Tibial artery (tissue), 4 donors: ENCODE measurements at regions not wholly inside any gene's neighbourhood (a gene's known extent, or its start where the extent isn't known, plus 50 kb on each side); places are given as distances from the start of the nearest gene placed in this dataset.

ENCODE experiments used
- DNase-seq, 2 donors: peaks; one replicate each; pipeline ENCODE4 v3.0.0-alpha.2; 2019
- H3K27ac ChIP-seq, 2 donors: fragments of 200-600 bp; sonication (generic) in 1 of 2; 1 replicate in 1 of 2; 2 replicates in 1 of 2; pipeline ENCODE4 v1.5.1; 2018 to 2019; ENCODE audit warnings: mild to moderate bottlenecking in 1 of 2
- H3K27me3 ChIP-seq, 2 donors: fragments of 200-600 bp; sonication (generic) in 1 of 2; one replicate each; pipeline versions ENCODE4 v1.5.1 to v1.6.0; 2016 to 2019
- H3K36me3 ChIP-seq, 3 donors: fragments of 200-600 bp; sonication (generic) in 2 of 3; one replicate each; pipeline ENCODE4 v1.5.1; 2016 to 2019; ENCODE audit warnings: mild to moderate bottlenecking in 2 of 3
- H3K4me1 ChIP-seq, 4 donors: fragments of 200-600 bp; sonication (generic) in 2 of 4; 1 replicate in 3 of 4; 2 replicates in 1 of 4; pipeline ENCODE4 v1.5.1; 2016 to 2019
- H3K4me3 ChIP-seq, 2 donors: fragments of 200-600 bp; sonication (generic) in 1 of 2; 1 replicate in 1 of 2; 2 replicates in 1 of 2; pipeline ENCODE4 v1.5.1; 2018 to 2019; ENCODE audit warnings: mild to moderate bottlenecking in 2 of 2
- H3K9me3 ChIP-seq, 3 donors: fragments of 200-600 bp; sonication (generic) in 1 of 3; one replicate each; pipeline ENCODE4 v1.5.1; 2016 to 2019
- CTCF ChIP-seq, 2 experiments: fragments of 200-600 bp in 1 of 2; fragments of 450-650 bp in 1 of 2; IDR thresholded peaks; one replicate each; pipeline ENCODE4 v1.5.1; 2017 to 2019; ENCODE audit warnings: antibody characterized with exemption in 2 of 2, mild to moderate bottlenecking in 1 of 2, moderate library complexity in 1 of 2
- intact Hi-C: fragments of 100-400 bp; cut with DNase I; formaldehyde crosslinking; loops from one replicate; pipeline ENCODE4 v1.15.0; 2023; ENCODE audit warnings: low total_unique reads

- DNase-seq, result no peak
- no peaks in the 10 kb centered on the region for H3K9me3 ChIP-seq
- H3K36me3 ChIP-seq, result no peaks in the 10 kb centered on the region
- H3K27ac ChIP-seq, result no peak overlapping the region
- no peaks in the 10 kb centered on the region for H3K27me3 ChIP-seq
- H3K4me3 ChIP-seq, result no peak overlapping the region
- peaks cover 0 to 5% (median 0%) of the 10 kb centered on the region in 4 donors for H3K4me1 ChIP-seq
- intact Hi-C loops, result no loop called here
- no peak for TF ChIP-seq CTCF (IDR thresholded peaks at IDR 0.05)
These were observed 199.9 kb downstream of the CYP26B1 start for GRCh38 chr2:71947809-71948208.

GRCh38 chr2:71945603-71945959 is 202.1 kb downstream of the CYP26B1 start:
- intact Hi-C loops, result no loop called here
- H3K4me3 ChIP-seq, result no peak overlapping the region
- H3K9me3 ChIP-seq, result no peaks in the 10 kb centered on the region
- peaks cover 0 to 18% (median 14%) of the 10 kb centered on the region in 4 donors for H3K4me1 ChIP-seq
- DNase-seq, result peak in 1 of 2 donors; percentile 55
- no peak overlapping the region for H3K27ac ChIP-seq
- TF ChIP-seq CTCF (IDR thresholded peaks at IDR 0.05), result no peak
- no peaks in the 10 kb centered on the region for H3K36me3 ChIP-seq
- H3K27me3 ChIP-seq, result no peaks in the 10 kb centered on the region

GRCh38 chr2:71944806-71945602 is 202.7 kb downstream of the CYP26B1 start:
- H3K36me3 ChIP-seq, result no peaks in the 10 kb centered on the region
- H3K27ac ChIP-seq, result no peak overlapping the region
- no peaks in the 10 kb centered on the region for H3K9me3 ChIP-seq
- H3K4me3 ChIP-seq, result no peak overlapping the region
- no peak for TF ChIP-seq CTCF (IDR thresholded peaks at IDR 0.05)
- peaks cover 0 to 24% (median 20%) of the 10 kb centered on the region in 4 donors for H3K4me1 ChIP-seq
- intact Hi-C loops, result no loop called here
- no peaks in the 10 kb centered on the region for H3K27me3 ChIP-seq
- DNase-seq, result peak in 1 of 2 donors; percentile 29

GRCh38 chr2:71944183-71944550 is 203.5 kb downstream of the CYP26B1 start:
- TF ChIP-seq CTCF (IDR thresholded peaks at IDR 0.05), result no peak
- H3K9me3 ChIP-seq, result no peaks in the 10 kb centered on the region
- H3K36me3 ChIP-seq, result no peaks in the 10 kb centered on the region
- DNase-seq, result peak in 1 of 2 donors; percentile 47
- H3K27me3 ChIP-seq, result no peaks in the 10 kb centered on the region
- H3K4me3 ChIP-seq, result no peak overlapping the region
- H3K4me1 ChIP-seq, result peaks cover 0 to 32% (median 28%) of the 10 kb centered on the region in 4 donors
- intact Hi-C loops, result no loop called here
- peak overlapping the region in 1 of 2 donors; percentile 65 for H3K27ac ChIP-seq

GRCh38 chr2:71943238-71944182 is 204.2 kb downstream of the CYP26B1 start:
- intact Hi-C loops, result no loop called here
- TF ChIP-seq CTCF (IDR thresholded peaks at IDR 0.05), result no peak
- Histone ChIP-seq H3K27ac (peak overlapping the region in 1 of 2 donors; percentile 65), H3K4me3 (no peak overlapping the region), H3K27me3 (no peaks in the 10 kb centered on the region), H3K36me3 (no peaks in the 10 kb centered on the region), H3K4me1 (peaks cover 0 to 39% (median 34%) of the 10 kb centered on the region in 4 donors), H3K9me3 (no peaks in the 10 kb centered on the region)
- peak in 1 of 2 donors; percentile 68 for DNase-seq
